Globus pallidus (tissue), 1 donor: ENCODE measurements at regions not wholly inside any gene's neighbourhood (a gene's known extent, or its start where the extent isn't known, plus 50 kb on each side); places are given as distances from the start of the nearest gene placed in this dataset.

Experiments
- DNase-seq: peaks from one replicate; pipeline ENCODE4 v3.0.0-alpha.2; 2015; ENCODE audit warnings: low spot score

DNA sequence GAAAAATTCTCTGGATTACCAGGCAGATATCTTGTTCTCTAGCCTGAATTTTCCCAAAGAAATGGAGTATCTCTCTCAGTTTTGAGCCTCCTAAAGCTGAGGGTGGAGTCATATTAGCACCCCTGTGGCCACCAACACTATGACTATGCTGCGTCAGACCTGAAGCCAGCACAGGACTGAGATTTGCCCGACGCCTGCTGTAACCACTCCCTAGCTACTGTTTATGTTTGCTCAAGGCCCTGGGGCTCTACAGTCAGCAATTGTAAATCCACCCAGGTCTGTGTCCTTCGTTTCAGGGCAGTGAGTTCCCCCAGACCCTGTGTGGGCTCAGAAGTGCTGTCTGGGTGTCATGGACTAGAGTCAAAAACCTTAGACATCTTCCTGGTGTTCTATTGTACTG, 61.4 kb downstream of the ZXDA start:
- DNase-seq, result no peak

- no peak for DNase-seq
Measured at GRCh38 chrX:57822818-57823217, 87.4 kb downstream of the ZXDA start.

DNA sequence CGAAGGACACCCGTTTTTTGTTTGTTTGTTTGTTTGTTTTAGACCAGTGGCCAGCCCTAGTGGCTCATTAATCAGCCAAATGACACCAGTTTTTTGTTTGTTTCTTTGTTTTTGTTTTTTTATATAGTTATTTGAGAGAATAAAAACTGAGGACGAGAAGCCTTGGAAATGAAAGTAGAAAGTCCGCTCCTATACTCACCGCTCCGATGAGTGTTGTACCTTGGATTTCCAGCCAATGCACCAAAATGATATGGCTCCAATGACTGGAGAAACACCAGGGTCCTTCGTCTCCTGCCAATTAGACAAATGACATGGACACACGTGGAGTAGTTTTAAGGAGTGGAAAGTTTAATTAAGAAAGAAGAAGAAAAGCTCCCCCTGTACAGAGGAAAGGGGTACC, 87.9 kb downstream of the ZXDA start:
- DNase-seq, result no peak

- DNase-seq, result peak; percentile 54
Measured at GRCh38 chrX:57821703-57822387, 88.4 kb downstream of the ZXDA start.

DNA sequence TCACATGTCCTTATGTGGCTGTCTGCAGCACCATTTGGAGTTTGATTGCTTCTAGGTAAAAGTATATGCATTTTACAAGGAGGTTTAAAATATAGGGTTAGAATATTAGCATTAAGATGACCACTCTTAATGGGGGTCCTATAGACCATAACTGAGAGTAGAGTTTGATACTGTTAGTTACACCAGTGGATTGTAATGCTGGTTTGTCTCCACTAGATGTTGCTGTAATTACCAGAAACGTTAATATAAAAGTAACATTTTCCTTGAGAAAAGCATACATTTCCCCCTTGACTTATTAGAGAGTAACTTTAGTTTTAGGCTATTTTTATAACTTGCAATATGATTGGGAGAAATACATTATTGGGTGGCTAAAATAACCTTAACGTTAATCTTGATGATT, 93.0 kb downstream of the ZXDA start:
- no peak for DNase-seq

DNA sequence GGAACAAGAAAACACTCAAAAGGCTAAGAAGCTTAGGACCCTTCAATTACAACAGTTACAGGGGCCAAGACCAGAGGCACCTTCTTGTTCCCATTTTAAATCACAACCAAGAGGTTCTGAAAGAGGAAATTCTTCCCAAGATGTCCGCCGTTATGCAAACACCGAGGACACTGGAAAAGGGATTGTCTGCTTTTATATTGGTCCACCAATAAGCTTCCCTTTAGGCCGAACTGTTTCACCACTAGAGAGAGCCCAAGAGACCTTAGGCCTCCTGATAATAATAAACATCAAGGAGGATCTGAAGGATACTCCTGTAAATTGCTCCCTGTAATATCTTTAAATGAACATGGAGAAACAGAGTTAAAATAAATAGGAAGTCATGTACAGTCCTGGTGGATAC, 92.6 kb upstream of the NLRP2B start:
- no peak for DNase-seq

DNA sequence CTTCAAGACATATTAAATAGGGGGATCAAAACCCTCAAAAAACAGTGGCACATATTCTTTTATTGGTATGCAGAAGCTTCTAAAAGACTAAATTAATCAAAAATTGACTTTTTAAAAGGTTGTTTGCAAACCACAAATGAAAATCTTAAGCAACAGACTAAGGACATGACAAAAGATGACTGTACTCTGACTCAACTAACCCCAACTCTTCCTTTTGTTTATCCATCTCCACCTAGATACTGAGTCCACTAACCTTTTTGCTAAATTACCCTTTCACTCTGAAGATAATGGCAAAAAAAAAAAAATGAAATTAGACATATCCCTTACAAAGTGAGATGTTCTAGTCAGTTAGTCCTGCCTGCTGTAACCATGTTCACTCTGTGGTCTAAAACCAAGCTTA, 91.6 kb upstream of the NLRP2B start:
- no peak for DNase-seq

DNA sequence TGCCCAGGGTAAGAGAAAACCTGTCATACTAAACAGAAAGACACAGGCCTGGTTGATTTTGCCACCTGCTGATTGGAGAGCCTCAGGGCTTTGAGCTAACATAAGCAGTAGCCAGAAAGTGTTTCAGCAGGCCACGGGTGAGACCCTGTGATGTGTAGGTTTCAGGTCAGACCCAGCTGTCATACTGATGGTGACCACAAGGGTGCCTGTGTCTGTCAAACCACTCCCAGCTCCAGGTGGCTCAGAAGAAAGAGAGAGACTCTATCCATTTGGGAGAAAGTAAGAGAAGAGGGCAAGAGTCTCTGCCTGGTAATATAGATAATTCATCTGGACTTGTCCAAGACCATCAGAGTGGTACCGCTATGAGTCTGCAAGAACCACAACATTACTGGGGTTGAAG, 72.8 kb upstream of the NLRP2B start:
- no peak for DNase-seq

- no peak for DNase-seq
Measured at GRCh38 chrX:57741107-57741506, 61.0 kb upstream of the NLRP2B start.

DNA sequence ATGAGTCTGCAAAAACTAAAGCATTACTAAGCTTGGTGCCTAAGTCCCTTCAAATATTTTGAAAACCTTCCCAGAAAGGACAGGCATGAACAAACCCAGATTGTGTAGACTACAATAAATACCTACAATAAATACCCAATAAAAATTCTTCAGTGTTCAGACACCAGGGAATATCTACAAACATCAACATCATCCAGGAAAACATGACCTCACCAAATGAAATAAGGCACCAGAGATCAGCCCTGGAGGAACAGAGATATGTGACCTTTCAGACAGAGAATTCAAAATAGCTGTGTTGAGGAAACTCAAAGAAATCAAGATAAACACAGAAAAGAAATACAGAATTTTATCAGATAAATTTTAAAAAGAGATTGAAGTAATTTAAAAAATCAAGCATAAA, 57.8 kb upstream of the NLRP2B start:
- no peak for DNase-seq
